ENCODE measurements at regions not wholly inside any gene's neighbourhood (a gene's known extent, or its start where the extent isn't known, plus 50 kb on each side); places are given as distances from the start of the nearest gene placed in this dataset.

- POLR2A ChIA-PET, result no interaction called here
- no peak for DNase-seq (ENCODE audit: extremely low spot score)
- CTCF ChIA-PET, result interaction anchor here (1.0 to 1.7 kb wide), 4 partner anchors 8 to 16 kb away, joined by 3 to 5 read pairs (median 4); no protein-coding TSS in a partner anchor
- TF ChIP-seq, protein P1, sequence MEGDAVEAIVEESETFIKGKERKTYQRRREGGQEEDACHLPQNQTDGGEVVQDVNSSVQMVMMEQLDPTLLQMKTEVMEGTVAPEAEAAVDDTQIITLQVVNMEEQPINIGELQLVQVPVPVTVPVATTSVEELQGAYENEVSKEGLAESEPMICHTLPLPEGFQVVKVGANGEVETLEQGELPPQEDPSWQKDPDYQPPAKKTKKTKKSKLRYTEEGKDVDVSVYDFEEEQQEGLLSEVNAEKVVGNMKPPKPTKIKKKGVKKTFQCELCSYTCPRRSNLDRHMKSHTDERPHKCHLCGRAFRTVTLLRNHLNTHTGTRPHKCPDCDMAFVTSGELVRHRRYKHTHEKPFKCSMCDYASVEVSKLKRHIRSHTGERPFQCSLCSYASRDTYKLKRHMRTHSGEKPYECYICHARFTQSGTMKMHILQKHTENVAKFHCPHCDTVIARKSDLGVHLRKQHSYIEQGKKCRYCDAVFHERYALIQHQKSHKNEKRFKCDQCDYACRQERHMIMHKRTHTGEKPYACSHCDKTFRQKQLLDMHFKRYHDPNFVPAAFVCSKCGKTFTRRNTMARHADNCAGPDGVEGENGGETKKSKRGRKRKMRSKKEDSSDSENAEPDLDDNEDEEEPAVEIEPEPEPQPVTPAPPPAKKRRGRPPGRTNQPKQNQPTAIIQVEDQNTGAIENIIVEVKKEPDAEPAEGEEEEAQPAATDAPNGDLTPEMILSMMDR (IDR thresholded peaks at IDR 0.05; ENCODE audit: control extremely low read depth, extremely low read depth, low read depth, missing control alignments), result no peak
These were observed 457.8 kb downstream of the PTPRC start for GRCh38 chr1:199096591-199096990.

DNA sequence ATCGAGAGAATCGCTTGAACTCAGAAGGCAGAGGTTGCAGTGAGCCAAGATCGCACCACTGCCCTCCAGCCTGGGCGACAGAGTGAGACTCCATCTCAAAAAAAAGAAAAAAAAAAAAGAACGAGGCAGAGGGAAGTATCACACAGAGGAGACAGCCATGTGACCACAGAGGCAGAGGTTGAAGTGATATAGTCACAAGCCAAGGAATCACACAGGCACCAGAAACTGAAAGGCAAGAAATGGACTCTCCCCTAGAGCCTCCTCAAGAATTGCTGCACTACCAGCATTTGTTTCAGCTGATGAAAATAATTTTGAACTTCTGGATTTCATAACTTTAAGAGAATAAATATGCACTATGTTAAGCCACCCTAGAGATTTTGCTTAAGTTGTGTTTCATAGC, 459.6 kb downstream of the PTPRC start:
- POLR2A ChIA-PET, result no interaction called here
- CTCF ChIA-PET, result interaction anchor here (1.2 kb wide), 1 partner anchor 14 kb away, joined by 4 read pairs; no protein-coding TSS in a partner anchor
- DNase-seq (ENCODE audit: extremely low spot score), result no peak
- TF ChIP-seq, protein P1 (IDR thresholded peaks at IDR 0.05; ENCODE audit: control extremely low read depth, extremely low read depth, low read depth, missing control alignments), result no peak

- CTCF ChIA-PET, result no interaction called here
- POLR2A ChIA-PET, result interaction anchor here (0.5 kb wide), 1 partner anchor 353 kb away, joined by 4 read pairs; no protein-coding TSS in a partner anchor
- no peak for DNase-seq (ENCODE audit: extremely low spot score)
- TF ChIP-seq, protein P1 (IDR thresholded peaks at IDR 0.05; ENCODE audit: control extremely low read depth, extremely low read depth, low read depth, missing control alignments), result no peak
These were observed 462.3 kb downstream of the PTPRC start for GRCh38 chr1:199101139-199101538.

DNA sequence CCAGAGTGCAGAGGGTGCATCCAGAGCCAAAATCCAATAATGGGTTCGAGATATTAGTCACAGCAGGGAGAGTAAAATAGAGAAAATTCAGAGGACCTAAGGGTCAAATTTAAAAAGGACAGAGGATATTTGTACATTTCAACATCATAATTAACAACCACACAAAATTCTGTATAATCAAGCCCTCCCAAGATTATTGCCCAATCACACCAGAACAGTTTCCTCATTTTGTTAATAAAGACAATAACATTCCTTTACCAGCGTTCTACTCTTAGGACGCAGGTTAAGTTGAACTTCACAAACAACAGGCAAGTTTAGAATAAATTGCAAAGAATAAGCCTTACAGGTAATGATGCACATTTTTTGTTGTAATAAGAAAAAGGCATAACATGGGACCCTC, 462.8 kb downstream of the PTPRC start:
- no peak for DNase-seq (ENCODE audit: extremely low spot score)
- ChIA-PET CTCF (no interaction called here), POLR2A (interaction anchor here (0.5 kb wide), 1 partner anchor 353 kb away, joined by 4 read pairs; no protein-coding TSS in a partner anchor)
- TF ChIP-seq, protein P1 (IDR thresholded peaks at IDR 0.05; ENCODE audit: control extremely low read depth, extremely low read depth, low read depth, missing control alignments), result no peak

DNA sequence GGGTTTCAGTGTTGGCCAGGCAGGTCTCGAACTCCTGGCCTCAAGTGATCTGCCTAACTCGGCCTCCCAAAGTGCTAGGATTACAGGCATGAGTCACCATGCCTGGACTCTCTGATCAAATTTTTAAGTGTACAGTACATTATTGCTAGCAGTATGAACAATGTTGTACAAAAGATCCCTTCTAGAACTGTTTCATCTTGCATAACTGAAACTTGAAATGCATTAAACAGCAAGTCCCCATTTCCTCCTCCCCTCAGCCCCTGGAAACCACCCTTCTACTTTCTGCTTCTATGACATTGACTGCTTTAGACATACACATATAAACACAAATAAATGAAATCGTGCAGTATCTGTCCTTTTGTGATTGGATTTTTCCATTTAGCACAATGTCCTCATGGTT, 463.4 kb downstream of the PTPRC start:
- no peak for DNase-seq (ENCODE audit: extremely low spot score)
- TF ChIP-seq, protein P1 (IDR thresholded peaks at IDR 0.05; ENCODE audit: control extremely low read depth, extremely low read depth, low read depth, missing control alignments), result no peak
- CTCF ChIA-PET, result no interaction called here
- POLR2A ChIA-PET, result no interaction called here

GRCh38 chr1:199109160-199109559, 470.3 kb downstream of the PTPRC start:
- no peak for DNase-seq (ENCODE audit: extremely low spot score)
- ChIA-PET CTCF (interaction anchor here (1.0 to 1.9 kb wide), 3 partner anchors 9 to 26 kb away, joined by 3 to 4 read pairs (median 3); no protein-coding TSS in a partner anchor), POLR2A (no interaction called here)
- TF ChIP-seq, protein P1 (IDR thresholded peaks at IDR 0.05; ENCODE audit: control extremely low read depth, extremely low read depth, low read depth, missing control alignments), result no peak
